ENCODE measurements at regions not wholly inside any gene's neighbourhood (a gene's known extent, or its start where the extent isn't known, plus 50 kb on each side); places are given as distances from the start of the nearest gene placed in this dataset.

DNA sequence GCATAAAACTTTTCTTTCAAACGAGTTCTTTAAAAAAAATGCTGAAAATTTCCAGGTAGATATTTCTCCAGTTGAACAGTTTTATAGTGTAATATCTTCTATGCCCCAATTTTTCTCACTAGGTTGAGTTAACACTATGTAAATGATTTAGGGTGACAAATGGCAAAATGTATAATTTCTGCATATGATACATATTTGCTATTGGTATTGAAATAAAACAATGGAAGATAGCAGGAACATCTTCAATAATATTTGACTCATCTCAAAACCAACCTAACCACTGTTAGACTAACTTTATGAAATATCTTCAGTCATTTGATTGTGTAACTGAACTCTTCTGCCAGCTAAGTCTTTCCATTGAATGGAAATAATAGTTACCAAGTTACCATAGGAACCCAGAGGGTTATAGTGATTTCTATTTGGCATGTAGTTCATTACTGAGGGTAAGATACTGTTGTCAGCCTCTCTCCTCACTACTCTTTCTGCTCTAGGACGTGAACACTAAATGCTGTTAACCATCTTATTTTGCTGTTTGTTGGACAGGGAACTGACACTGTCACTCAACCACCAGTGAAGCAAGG lies 824.7 kb upstream of the NECTIN3 start:
- no peaks in the 10 kb centered on the region for H3K27me3 Mint-ChIP-seq (ENCODE audit: low read depth, poor library complexity)
- H3K36me3 Mint-ChIP-seq (ENCODE audit: low read depth), result no peaks in the 10 kb centered on the region
- no peak overlapping the region for H3K27ac Mint-ChIP-seq
- TF ChIP-seq CTCF (IDR thresholded peaks at IDR 0.05), result no peak
- DNase-seq, result no peak
- no peak overlapping the region for H3K4me3 Mint-ChIP-seq
- H3K9me3 Mint-ChIP-seq, result no peaks in the 10 kb centered on the region
- no peaks in the 10 kb centered on the region for H3K4me1 Mint-ChIP-seq

- Mint-ChIP-seq H3K27me3 (ENCODE audit: low read depth, poor library complexity) (no peaks in the 10 kb centered on the region), H3K27ac (no peak overlapping the region), H3K4me1 (no peaks in the 10 kb centered on the region), H3K36me3 (ENCODE audit: low read depth) (no peaks in the 10 kb centered on the region), H3K4me3 (no peak overlapping the region), H3K9me3 (no peaks in the 10 kb centered on the region)
- no peak for TF ChIP-seq CTCF (IDR thresholded peaks at IDR 0.05)
- no peak for DNase-seq
Measured at GRCh38 chr3:110248666-110249065, 823.0 kb upstream of the NECTIN3 start.

- H3K4me3 Mint-ChIP-seq, result no peak overlapping the region
- TF ChIP-seq CTCF (IDR thresholded peaks at IDR 0.05), result no peak
- H3K27ac Mint-ChIP-seq, result no peak overlapping the region
- peaks cover 3% of the 10 kb centered on the region for H3K27me3 Mint-ChIP-seq (ENCODE audit: low read depth, poor library complexity)
- H3K4me1 Mint-ChIP-seq, result no peaks in the 10 kb centered on the region
- no peaks in the 10 kb centered on the region for H3K36me3 Mint-ChIP-seq (ENCODE audit: low read depth)
- no peak for DNase-seq
- H3K9me3 Mint-ChIP-seq, result no peaks in the 10 kb centered on the region
Measured at GRCh38 chr3:110253794-110254193, 817.8 kb upstream of the NECTIN3 start.

DNA sequence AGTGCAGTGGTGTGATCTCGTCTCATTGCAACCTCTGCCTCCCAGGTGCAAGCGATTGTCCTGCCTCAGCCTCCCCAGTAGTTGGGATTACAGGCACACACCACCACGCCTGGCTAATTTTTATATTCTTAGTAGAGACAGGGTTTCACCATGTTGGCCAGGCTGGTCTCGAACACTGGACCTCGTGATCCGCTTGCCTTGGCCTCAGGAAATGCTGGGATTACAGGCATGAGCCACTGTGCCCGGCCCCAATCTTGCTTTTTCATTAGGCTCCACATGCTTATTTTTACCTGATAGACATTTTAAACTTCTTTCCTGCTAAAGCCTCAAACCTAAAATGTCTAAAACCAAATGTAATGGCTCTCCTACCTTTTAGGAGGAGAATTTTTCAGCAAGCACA lies 817.0 kb upstream of the NECTIN3 start:
- H3K4me1 Mint-ChIP-seq, result no peaks in the 10 kb centered on the region
- no peaks in the 10 kb centered on the region for H3K36me3 Mint-ChIP-seq (ENCODE audit: low read depth)
- H3K9me3 Mint-ChIP-seq, result no peaks in the 10 kb centered on the region
- no peak for DNase-seq
- H3K27ac Mint-ChIP-seq, result no peak overlapping the region
- H3K4me3 Mint-ChIP-seq, result no peak overlapping the region
- H3K27me3 Mint-ChIP-seq (ENCODE audit: low read depth, poor library complexity), result peaks cover 3% of the 10 kb centered on the region
- TF ChIP-seq CTCF (IDR thresholded peaks at IDR 0.05), result no peak

DNA sequence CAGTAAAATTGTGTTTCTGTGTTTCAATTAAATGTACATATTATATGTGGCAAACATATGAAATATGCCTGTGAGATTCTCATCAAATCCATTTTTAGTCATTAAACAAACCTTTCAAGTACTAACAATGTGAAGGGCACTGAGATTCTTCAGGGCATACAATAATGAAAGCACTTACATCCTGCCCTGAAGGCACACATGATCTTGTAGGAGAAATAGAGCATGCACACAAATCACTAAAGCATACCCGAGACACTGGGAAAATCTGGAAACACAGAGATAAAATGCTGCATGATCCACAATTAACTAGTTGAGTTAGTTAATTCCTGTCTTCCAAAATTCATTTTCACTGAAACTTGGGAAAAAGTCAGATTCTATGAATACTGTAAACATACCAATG lies 810.5 kb upstream of the NECTIN3 start:
- H3K9me3 Mint-ChIP-seq, result no peaks in the 10 kb centered on the region
- H3K27ac Mint-ChIP-seq, result no peak overlapping the region
- H3K4me1 Mint-ChIP-seq, result peaks cover 18% of the 10 kb centered on the region
- H3K27me3 Mint-ChIP-seq (ENCODE audit: low read depth, poor library complexity), result no peaks in the 10 kb centered on the region
- no peaks in the 10 kb centered on the region for H3K36me3 Mint-ChIP-seq (ENCODE audit: low read depth)
- no peak overlapping the region for H3K4me3 Mint-ChIP-seq
- DNase-seq, result no peak
- TF ChIP-seq CTCF (IDR thresholded peaks at IDR 0.05), result no peak

GRCh38 chr3:110262896-110263295 lies 808.7 kb upstream of the NECTIN3 start:
- TF ChIP-seq CTCF (IDR thresholded peaks at IDR 0.05), result no peak
- DNase-seq, result no peak
- Mint-ChIP-seq H3K4me3 (no peak overlapping the region), H3K27me3 (ENCODE audit: low read depth, poor library complexity) (no peaks in the 10 kb centered on the region), H3K4me1 (peaks cover 18% of the 10 kb centered on the region), H3K9me3 (no peaks in the 10 kb centered on the region), H3K36me3 (ENCODE audit: low read depth) (no peaks in the 10 kb centered on the region), H3K27ac (no peak overlapping the region)
